IMR-90 (cell line): ENCODE measurements at regions not wholly inside any gene's neighbourhood (a gene's known extent, or its start where the extent isn't known, plus 50 kb on each side); places are given as distances from the start of the nearest gene placed in this dataset.

Experiments
- ATAC-seq: fragments of 200-7000 bp; cut with Tn5 transposase; 2 replicates; pipeline ENCODE4 v1.9.1; 2020; ENCODE audit warnings: low read depth, mild to moderate bottlenecking, moderate library complexity
- BruUV-seq: library from RNA; stranded (reverse); fragments of 400-500 nt; replicated peaks from 2 replicates; lab custom pipeline; 2021; lab: Mats Ljungman, UMichigan
- CTCF ChIA-PET: fragments of 300-600 bp; formaldehyde crosslinking; extraction: SDS; loops from one replicate; lab custom pipeline; 2021; ENCODE audit warnings: antibody characterized with exemption; lab: Yijun Ruan, JAX
- POLR2A ChIA-PET: fragments of 300-600 bp; sonication (Branson Sonifier 250); formaldehyde crosslinking; loops from one replicate; lab custom pipeline; 2022; ENCODE audit warnings: antibody characterized with exemption; ENCODE audit not compliant: unreplicated experiment; lab: Charles Lee
- DNase-seq: peaks from one replicate; pipeline ENCODE4 v3.0.0; 2013
- H2AFZ ChIP-seq: replicated peaks from 2 replicates; pipeline ENCODE3; 2013; ENCODE audit warnings: low read length, mild to moderate bottlenecking; ENCODE audit not compliant: poor library complexity
- H2AK5ac ChIP-seq: 2 replicates; pipeline ENCODE4 v1.6.1; 2013; ENCODE audit warnings: low read depth, low read length, inconsistent platforms
- H2AK9ac ChIP-seq: replicated peaks from 2 replicates; pipeline ENCODE3; 2013; ENCODE audit warnings: mild to moderate bottlenecking, low read depth, low read length, moderate library complexity; ENCODE audit not compliant: poor library complexity
- H2BK120ac ChIP-seq: 2 replicates; pipeline ENCODE4 v1.6.1; 2013; ENCODE audit warnings: low read depth, low read length, inconsistent platforms
- H2BK15ac ChIP-seq: 3 replicates; pipeline ENCODE4 v1.6.1; 2013; ENCODE audit warnings: low read depth, low read length, inconsistent platforms
- H2BK20ac ChIP-seq: 2 replicates; pipeline ENCODE4 v1.6.1; 2013; ENCODE audit warnings: low read depth, mild to moderate bottlenecking, inconsistent platforms, low read length, moderate library complexity
- H2BK5ac ChIP-seq: 2 replicates; pipeline ENCODE4 v1.6.1; 2013; ENCODE audit warnings: mild to moderate bottlenecking, low read depth, low read length, inconsistent platforms; ENCODE audit not compliant: poor library complexity, severe bottlenecking
- H3K14ac ChIP-seq: replicated peaks from 2 replicates; pipeline ENCODE4 v1.6.1; 2013; ENCODE audit warnings: low read depth, low read length, inconsistent platforms
- H3K18ac ChIP-seq: 2 replicates; pipeline ENCODE4 v1.6.1; 2013; ENCODE audit warnings: low read depth, low read length, control low read depth
- H3K23ac ChIP-seq: 2 replicates; pipeline ENCODE4 v1.6.1; 2013; ENCODE audit warnings: low read depth, low read length, inconsistent platforms
- H3K27ac ChIP-seq: 2 replicates; pipeline ENCODE4 v1.5.1; 2013; ENCODE audit warnings: mild to moderate bottlenecking, control low read depth, low read length; ENCODE audit not compliant: insufficient read depth
- H3K27me3 ChIP-seq: 2 replicates; pipeline ENCODE4 v1.6.1; 2013; ENCODE audit warnings: low read length; ENCODE audit not compliant: control insufficient read depth, insufficient read depth
- H3K36me3 ChIP-seq: 2 replicates; pipeline ENCODE4 v1.6.1; 2013; ENCODE audit warnings: low read length, mixed read lengths; ENCODE audit not compliant: control insufficient read depth, insufficient read depth
- H3K4ac ChIP-seq: 2 replicates; pipeline ENCODE4 v1.6.1; 2013; ENCODE audit warnings: low read depth, low read length, inconsistent platforms
- H3K4me1 ChIP-seq: 2 replicates; pipeline ENCODE4 v1.6.1; 2013; ENCODE audit warnings: low read length, mixed read lengths; ENCODE audit not compliant: control insufficient read depth, insufficient read depth
- H3K4me2 ChIP-seq: 2 replicates; pipeline ENCODE4 v1.6.1; 2013; ENCODE audit warnings: low read depth, mild to moderate bottlenecking, control low read depth, low read length, moderate library complexity
- H3K4me3 ChIP-seq: 2 replicates; pipeline ENCODE4 v1.5.1; 2013; ENCODE audit warnings: low read depth, mild to moderate bottlenecking, control low read depth, low read length, moderate library complexity; ENCODE audit not compliant: insufficient read depth
- H3K56ac ChIP-seq: 2 replicates; pipeline ENCODE4 v1.6.1; 2013; ENCODE audit warnings: low read length, inconsistent platforms; ENCODE audit not compliant: insufficient read depth; ENCODE audit errors: extremely low read depth
- H3K79me1 ChIP-seq, 2 experiments: 2 replicates each; pipeline ENCODE4 v1.6.1; 2013; ENCODE audit warnings: low read length in 2 of 2, inconsistent platforms in 1 of 2, low read depth in 1 of 2
- H3K9ac ChIP-seq: 2 replicates; pipeline ENCODE4 v1.6.1; 2013; ENCODE audit warnings: low read depth, low read length, control low read depth
- H3K9me1 ChIP-seq: 2 replicates; pipeline ENCODE4 v1.6.1; 2013; ENCODE audit warnings: low read length, inconsistent platforms; ENCODE audit not compliant: insufficient read depth
- H3K9me3 ChIP-seq: 2 replicates; pipeline ENCODE4 v1.6.1; 2013; ENCODE audit warnings: low read length; ENCODE audit not compliant: control insufficient read depth, insufficient read depth
- H4K20me1 ChIP-seq: 2 replicates; pipeline ENCODE4 v1.6.1; 2013; ENCODE audit warnings: low read length, inconsistent platforms; ENCODE audit not compliant: insufficient read depth
- H4K5ac ChIP-seq: 2 replicates; pipeline ENCODE4 v1.6.1; 2013; ENCODE audit warnings: mild to moderate bottlenecking, low read depth, low read length, control low read depth
- H4K8ac ChIP-seq, 2 experiments: 2 replicates each; pipeline ENCODE4 v1.6.1; 2013; ENCODE audit warnings: low read depth in 2 of 2, low read length in 2 of 2, control low read depth in 1 of 2, inconsistent platforms in 1 of 2
- H4K91ac ChIP-seq: 2 replicates; pipeline ENCODE4 v1.6.1; 2013; ENCODE audit warnings: low read depth, low read length, inconsistent platforms; ENCODE audit not compliant: insufficient read depth
- ELK1 ChIP-seq: fragments of 150-350 bp; IDR thresholded peaks from 2 replicates; pipeline ENCODE4 v1.6.1; 2016; ENCODE audit warnings: low read depth, mild to moderate bottlenecking, low read length, moderate library complexity, borderline replicate concordance
- FOS ChIP-seq: fragments of 150-350 bp; IDR thresholded peaks from 2 replicates; pipeline ENCODE4 v1.6.1; 2016; ENCODE audit warnings: low read depth, low read length
- MAFK ChIP-seq: IDR thresholded peaks from 2 replicates; pipeline ENCODE4 v1.6.1; 2012; ENCODE audit warnings: low read depth, low read length, improper control_type of control experiment
- RAD21 ChIP-seq: IDR thresholded peaks from 2 replicates; pipeline ENCODE4 v1.6.1; 2012; ENCODE audit warnings: low read length, improper control_type of control experiment
- RCOR1 ChIP-seq: IDR thresholded peaks from 2 replicates; pipeline ENCODE4 v1.6.1; 2012; ENCODE audit warnings: mild to moderate bottlenecking, low read length, improper control_type of control experiment; ENCODE audit not compliant: insufficient replicate concordance
- RFX5 ChIP-seq: IDR thresholded peaks from 2 replicates; pipeline ENCODE4 v1.8.0; 2012; ENCODE audit warnings: low read depth, mild to moderate bottlenecking, low read length, moderate library complexity
- SMC3 ChIP-seq: fragments of 150-350 bp; IDR thresholded peaks from 2 replicates; pipeline ENCODE4 v1.6.1; 2016; ENCODE audit warnings: low read depth, mild to moderate bottlenecking, antibody characterized with exemption, low read length, moderate library complexity
- USF2 ChIP-seq: fragments of 150-350 bp; IDR thresholded peaks from 2 replicates; pipeline ENCODE4 v1.6.1; 2017; ENCODE audit warnings: mild to moderate bottlenecking, antibody characterized with exemption, low read length, low read depth
- WGBS, 2 experiments: methylation state at CpG; one replicate each; pipeline versions ENCODE4 v1.1.5 to v1.1.7; 2013; ENCODE audit warnings: missing lambda C conversion rate in 2 of 2; ENCODE audit not compliant: insufficient read length in 1 of 2; ENCODE audit errors: extremely low coverage in 2 of 2; 5-methylcytosine and 5-hydroxymethylcytosine counted together
- dilution Hi-C: fragments of 300-500 bp; cut with HindIII; formaldehyde crosslinking; loops from one replicate; pipeline ENCODE4 v1.14.3; 2018; ENCODE audit warnings: low sequenced_read_pairs; ENCODE audit not compliant: unreplicated experiment
- in situ Hi-C: fragments of 300-500 bp; cut with MboI; formaldehyde crosslinking; loops from 3 replicates; pipeline ENCODE4 v1.14.3; 2019; ENCODE audit warnings: low sequenced_read_pairs, inconsistent platforms, mixed read lengths
- intact Hi-C: fragments of 100-400 bp; cut with micrococcal nuclease; formaldehyde crosslinking; loops from 2 replicates; pipeline ENCODE4 v1.10.0; 2022

- no peak overlapping the region for H2BK20ac ChIP-seq
- H3K27me3 ChIP-seq = no peaks in the 10 kb centered on the region
- H2AFZ ChIP-seq = no peak overlapping the region
- CTCF ChIA-PET = no interaction called here
- ATAC-seq (no peak), DNase-seq (no peak)
- POLR2A ChIA-PET = no interaction called here
- BruUV-seq = no TSS peak
- TF ChIP-seq FOS (no peak), RFX5 (no peak), USF2 (no peak), RAD21 (no peak), RCOR1 (no peak), MAFK (no peak), ELK1 (no peak), SMC3 (no peak)
- no peaks in the 10 kb centered on the region for H3K9me3 ChIP-seq
- H3K23ac ChIP-seq = no peak overlapping the region
- in situ Hi-C loops (no loop called here), dilution Hi-C loops (no loop called here), intact Hi-C loops (no loop called here)
- no peaks in the 10 kb centered on the region for H3K36me3 ChIP-seq
- no peak overlapping the region for H2BK5ac ChIP-seq
- no CpG with 5 or more reads among the region's 3 CpGs for WGBS, 2 experiments
- H3K9me1 ChIP-seq = no peaks in the 10 kb centered on the region
- H4K5ac ChIP-seq = no peak overlapping the region
- no peak overlapping the region for H2BK120ac ChIP-seq
- H2BK15ac ChIP-seq = no peak overlapping the region
- no peak overlapping the region for H4K8ac ChIP-seq
- no peak overlapping the region for H3K18ac ChIP-seq
- no peak overlapping the region for H4K91ac ChIP-seq
- H2AK9ac ChIP-seq = no peak overlapping the region
- no peaks in the 10 kb centered on the region for H3K4me1 ChIP-seq
- no peak overlapping the region for H2AK5ac ChIP-seq
- H3K4me3 ChIP-seq = no peak overlapping the region
- no peak overlapping the region for H3K27ac ChIP-seq
- H3K4me2 ChIP-seq = no peak overlapping the region
- no peak overlapping the region for H3K9ac ChIP-seq
- H3K56ac ChIP-seq = no peak overlapping the region
- H3K4ac ChIP-seq = no peak overlapping the region
- no peaks in the 10 kb centered on the region for H3K79me1 ChIP-seq
- H3K14ac ChIP-seq = no peak overlapping the region
- H4K20me1 ChIP-seq = no peaks in the 10 kb centered on the region
Observed at GRCh38 chr3:94561094-94561493, 498.2 kb downstream of the NSUN3 start.
